ENCODE measurements at regions not wholly inside any gene's neighbourhood (a gene's known extent, or its start where the extent isn't known, plus 50 kb on each side); places are given as distances from the start of the nearest gene placed in this dataset.

DNA sequence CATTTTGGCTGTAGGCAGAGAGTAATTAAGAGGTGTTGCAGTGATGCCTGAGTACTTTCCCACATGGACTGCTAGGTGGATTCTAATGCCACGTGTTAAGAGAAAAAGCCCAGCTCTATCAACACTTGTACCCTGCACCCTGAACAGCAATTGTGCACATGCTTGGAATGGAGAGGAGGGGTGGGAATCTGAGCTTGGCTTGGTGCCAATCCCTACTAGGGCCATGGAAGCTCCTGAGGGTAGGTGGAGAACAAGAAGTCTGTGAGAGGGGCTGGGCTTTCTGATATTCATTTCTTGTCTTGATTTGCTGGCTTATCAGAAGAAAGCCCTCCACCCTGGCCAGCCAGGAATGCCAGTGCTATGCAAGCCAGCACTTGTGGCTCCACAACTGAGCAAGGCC is 292.2 kb downstream of the KCNS3 start (continued):
- TF ChIP-seq, protein P1, sequence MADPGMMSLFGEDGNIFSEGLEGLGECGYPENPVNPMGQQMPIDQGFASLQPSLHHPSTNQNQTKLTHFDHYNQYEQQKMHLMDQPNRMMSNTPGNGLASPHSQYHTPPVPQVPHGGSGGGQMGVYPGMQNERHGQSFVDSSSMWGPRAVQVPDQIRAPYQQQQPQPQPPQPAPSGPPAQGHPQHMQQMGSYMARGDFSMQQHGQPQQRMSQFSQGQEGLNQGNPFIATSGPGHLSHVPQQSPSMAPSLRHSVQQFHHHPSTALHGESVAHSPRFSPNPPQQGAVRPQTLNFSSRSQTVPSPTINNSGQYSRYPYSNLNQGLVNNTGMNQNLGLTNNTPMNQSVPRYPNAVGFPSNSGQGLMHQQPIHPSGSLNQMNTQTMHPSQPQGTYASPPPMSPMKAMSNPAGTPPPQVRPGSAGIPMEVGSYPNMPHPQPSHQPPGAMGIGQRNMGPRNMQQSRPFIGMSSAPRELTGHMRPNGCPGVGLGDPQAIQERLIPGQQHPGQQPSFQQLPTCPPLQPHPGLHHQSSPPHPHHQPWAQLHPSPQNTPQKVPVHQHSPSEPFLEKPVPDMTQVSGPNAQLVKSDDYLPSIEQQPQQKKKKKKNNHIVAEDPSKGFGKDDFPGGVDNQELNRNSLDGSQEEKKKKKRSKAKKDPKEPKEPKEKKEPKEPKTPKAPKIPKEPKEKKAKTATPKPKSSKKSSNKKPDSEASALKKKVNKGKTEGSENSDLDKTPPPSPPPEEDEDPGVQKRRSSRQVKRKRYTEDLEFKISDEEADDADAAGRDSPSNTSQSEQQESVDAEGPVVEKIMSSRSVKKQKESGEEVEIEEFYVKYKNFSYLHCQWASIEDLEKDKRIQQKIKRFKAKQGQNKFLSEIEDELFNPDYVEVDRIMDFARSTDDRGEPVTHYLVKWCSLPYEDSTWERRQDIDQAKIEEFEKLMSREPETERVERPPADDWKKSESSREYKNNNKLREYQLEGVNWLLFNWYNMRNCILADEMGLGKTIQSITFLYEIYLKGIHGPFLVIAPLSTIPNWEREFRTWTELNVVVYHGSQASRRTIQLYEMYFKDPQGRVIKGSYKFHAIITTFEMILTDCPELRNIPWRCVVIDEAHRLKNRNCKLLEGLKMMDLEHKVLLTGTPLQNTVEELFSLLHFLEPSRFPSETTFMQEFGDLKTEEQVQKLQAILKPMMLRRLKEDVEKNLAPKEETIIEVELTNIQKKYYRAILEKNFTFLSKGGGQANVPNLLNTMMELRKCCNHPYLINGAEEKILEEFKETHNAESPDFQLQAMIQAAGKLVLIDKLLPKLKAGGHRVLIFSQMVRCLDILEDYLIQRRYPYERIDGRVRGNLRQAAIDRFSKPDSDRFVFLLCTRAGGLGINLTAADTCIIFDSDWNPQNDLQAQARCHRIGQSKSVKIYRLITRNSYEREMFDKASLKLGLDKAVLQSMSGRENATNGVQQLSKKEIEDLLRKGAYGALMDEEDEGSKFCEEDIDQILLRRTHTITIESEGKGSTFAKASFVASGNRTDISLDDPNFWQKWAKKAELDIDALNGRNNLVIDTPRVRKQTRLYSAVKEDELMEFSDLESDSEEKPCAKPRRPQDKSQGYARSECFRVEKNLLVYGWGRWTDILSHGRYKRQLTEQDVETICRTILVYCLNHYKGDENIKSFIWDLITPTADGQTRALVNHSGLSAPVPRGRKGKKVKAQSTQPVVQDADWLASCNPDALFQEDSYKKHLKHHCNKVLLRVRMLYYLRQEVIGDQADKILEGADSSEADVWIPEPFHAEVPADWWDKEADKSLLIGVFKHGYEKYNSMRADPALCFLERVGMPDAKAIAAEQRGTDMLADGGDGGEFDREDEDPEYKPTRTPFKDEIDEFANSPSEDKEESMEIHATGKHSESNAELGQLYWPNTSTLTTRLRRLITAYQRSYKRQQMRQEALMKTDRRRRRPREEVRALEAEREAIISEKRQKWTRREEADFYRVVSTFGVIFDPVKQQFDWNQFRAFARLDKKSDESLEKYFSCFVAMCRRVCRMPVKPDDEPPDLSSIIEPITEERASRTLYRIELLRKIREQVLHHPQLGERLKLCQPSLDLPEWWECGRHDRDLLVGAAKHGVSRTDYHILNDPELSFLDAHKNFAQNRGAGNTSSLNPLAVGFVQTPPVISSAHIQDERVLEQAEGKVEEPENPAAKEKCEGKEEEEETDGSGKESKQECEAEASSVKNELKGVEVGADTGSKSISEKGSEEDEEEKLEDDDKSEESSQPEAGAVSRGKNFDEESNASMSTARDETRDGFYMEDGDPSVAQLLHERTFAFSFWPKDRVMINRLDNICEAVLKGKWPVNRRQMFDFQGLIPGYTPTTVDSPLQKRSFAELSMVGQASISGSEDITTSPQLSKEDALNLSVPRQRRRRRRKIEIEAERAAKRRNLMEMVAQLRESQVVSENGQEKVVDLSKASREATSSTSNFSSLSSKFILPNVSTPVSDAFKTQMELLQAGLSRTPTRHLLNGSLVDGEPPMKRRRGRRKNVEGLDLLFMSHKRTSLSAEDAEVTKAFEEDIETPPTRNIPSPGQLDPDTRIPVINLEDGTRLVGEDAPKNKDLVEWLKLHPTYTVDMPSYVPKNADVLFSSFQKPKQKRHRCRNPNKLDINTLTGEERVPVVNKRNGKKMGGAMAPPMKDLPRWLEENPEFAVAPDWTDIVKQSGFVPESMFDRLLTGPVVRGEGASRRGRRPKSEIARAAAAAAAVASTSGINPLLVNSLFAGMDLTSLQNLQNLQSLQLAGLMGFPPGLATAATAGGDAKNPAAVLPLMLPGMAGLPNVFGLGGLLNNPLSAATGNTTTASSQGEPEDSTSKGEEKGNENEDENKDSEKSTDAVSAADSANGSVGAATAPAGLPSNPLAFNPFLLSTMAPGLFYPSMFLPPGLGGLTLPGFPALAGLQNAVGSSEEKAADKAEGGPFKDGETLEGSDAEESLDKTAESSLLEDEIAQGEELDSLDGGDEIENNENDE (IDR thresholded peaks at IDR 0.05; ENCODE audit: insufficient replicate concordance, low read length), result no peak
- TF ChIP-seq GABPA (IDR thresholded peaks at IDR 0.05; ENCODE audit: borderline replicate concordance, insufficient read depth, low read length) (no peak), SP1 (IDR thresholded peaks at IDR 0.05; ENCODE audit: low read depth, low read length) (no peak), EGR1 (IDR thresholded peaks at IDR 0.05; ENCODE audit: borderline replicate concordance, low read depth, low read length) (no peak), EP300 (IDR thresholded peaks at IDR 0.05; ENCODE audit: borderline replicate concordance in 1 of 2, low read depth in 2 of 2, low read length in 2 of 2) (no peak), BACH1 (IDR thresholded peaks at IDR 0.05; ENCODE audit: low read length) (no peak), CEBPB (IDR thresholded peaks at IDR 0.05; ENCODE audit: low read depth, low read length) (no peak), BRCA1 (IDR thresholded peaks at IDR 0.05; ENCODE audit: low read depth, low read length) (no peak), NANOG (IDR thresholded peaks at IDR 0.05; ENCODE audit: insufficient read depth, low read depth, low read length, poor library complexity, severe bottlenecking) (no peak), ZNF274 (IDR thresholded peaks at IDR 0.05; ENCODE audit: borderline replicate concordance, extremely low read depth, low read length) (no peak)
